ENCODE measurements at regions not wholly inside any gene's neighbourhood (a gene's known extent, or its start where the extent isn't known, plus 50 kb on each side); places are given as distances from the start of the nearest gene placed in this dataset.

DNA sequence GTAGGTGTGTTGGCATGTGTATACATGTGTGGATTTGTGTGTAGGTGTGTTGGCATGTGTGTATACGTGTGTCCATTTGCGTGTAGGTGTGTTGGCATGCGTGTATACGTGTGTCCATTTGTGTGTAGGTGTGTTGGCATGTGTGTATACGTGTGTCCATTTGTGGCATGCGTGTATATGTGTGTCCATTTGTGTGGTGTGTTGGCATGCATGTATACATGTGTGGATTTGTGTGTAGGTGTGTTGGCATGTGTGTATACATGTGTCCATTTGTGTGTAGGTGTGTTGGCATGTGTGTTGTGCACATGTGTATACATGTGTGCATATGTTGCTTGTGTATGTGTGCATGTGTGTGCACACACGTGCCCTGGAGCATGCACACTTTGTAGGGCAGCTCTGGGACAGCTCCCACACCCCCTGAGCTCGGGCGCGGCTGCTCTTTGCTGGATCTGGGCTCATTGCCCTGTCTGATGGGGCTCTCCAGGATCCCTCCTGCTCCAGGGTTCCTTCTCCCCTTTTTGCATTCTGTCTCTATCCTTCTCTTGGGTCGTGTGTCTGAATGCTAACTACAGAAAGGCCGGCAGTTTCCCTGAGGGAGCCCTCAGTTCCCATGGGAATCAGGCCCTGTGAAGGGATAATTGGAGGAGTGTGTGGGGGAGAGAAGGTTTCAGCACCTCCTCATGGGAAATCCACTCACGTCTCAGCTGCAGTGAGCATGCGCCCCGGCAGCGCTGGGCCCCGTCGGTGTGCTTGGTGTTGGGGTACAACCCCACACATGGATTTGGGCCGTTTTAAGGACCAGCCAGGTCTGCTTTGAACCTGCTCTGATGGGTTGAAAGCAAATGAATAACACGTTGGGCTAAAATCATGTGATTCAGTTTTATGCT is 102.0 kb downstream of the ERMARD start:
- TF ChIP-seq, protein P1, sequence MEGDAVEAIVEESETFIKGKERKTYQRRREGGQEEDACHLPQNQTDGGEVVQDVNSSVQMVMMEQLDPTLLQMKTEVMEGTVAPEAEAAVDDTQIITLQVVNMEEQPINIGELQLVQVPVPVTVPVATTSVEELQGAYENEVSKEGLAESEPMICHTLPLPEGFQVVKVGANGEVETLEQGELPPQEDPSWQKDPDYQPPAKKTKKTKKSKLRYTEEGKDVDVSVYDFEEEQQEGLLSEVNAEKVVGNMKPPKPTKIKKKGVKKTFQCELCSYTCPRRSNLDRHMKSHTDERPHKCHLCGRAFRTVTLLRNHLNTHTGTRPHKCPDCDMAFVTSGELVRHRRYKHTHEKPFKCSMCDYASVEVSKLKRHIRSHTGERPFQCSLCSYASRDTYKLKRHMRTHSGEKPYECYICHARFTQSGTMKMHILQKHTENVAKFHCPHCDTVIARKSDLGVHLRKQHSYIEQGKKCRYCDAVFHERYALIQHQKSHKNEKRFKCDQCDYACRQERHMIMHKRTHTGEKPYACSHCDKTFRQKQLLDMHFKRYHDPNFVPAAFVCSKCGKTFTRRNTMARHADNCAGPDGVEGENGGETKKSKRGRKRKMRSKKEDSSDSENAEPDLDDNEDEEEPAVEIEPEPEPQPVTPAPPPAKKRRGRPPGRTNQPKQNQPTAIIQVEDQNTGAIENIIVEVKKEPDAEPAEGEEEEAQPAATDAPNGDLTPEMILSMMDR (IDR thresholded peaks at IDR 0.05; ENCODE audit: extremely low read depth, low read depth, low read length) = no peak
- DNase-seq (ENCODE audit: insufficient read length, low spot score, missing footprints) = peak; percentile 71
- Histone ChIP-seq H3K27ac (ENCODE audit: low read depth, low read length) (no peak overlapping the region), H3K4me1 (ENCODE audit: insufficient read depth, low read length) (no peaks in the 10 kb centered on the region), H3K9me3 (ENCODE audit: low read depth, low read length) (no peaks in the 10 kb centered on the region), H3K79me2 (ENCODE audit: insufficient read depth, low read length) (no peaks in the 10 kb centered on the region), H3K36me3 (ENCODE audit: insufficient read depth, low read length) (no peaks in the 10 kb centered on the region), H3K27me3 (ENCODE audit: insufficient read depth, low read length) (no peaks in the 10 kb centered on the region), H2AFZ (ENCODE audit: low read length) (no peak overlapping the region), H4K20me1 (ENCODE audit: insufficient read depth, low read length) (no peaks in the 10 kb centered on the region), H3K4me2 (ENCODE audit: insufficient read depth, low read length) (no peak overlapping the region), H3K4me3 (ENCODE audit: insufficient read depth, low read length) (no peak overlapping the region)

DNA sequence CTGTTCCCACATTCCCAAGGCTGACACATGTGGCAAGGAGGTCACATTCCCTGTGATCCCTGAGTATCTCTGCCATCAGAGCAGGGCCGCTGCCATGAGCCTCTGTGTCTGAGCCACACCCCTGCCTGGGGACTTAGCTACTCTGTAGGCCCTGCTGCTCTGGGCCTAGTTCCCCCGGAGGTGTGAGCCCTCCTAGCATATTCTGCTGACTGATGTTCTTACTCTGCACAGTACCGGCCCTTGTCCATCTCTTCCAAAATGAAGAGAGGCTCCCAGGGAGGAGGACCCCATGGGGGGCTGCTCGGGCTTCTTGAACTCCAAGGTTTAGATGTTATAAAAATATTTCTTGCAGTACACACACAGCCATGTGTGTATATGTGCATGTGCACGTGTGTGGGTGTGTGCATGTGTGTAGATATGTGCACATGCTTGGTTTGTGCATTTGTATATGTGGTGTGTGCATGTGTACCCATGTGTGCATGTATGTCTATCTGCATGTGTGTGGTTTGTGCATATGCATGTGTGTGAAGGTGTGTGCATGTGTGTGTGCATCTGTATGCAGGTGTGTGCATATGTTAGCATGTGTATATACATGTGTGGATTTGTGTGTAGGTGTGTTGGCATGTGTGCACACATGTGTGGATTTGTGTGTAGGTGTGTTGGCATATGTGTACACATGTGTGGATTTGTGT is 101.2 kb downstream of the ERMARD start:
- no peaks in the 10 kb centered on the region for H3K27me3 ChIP-seq (ENCODE audit: insufficient read depth, low read length)
- TF ChIP-seq, protein P1 (IDR thresholded peaks at IDR 0.05; ENCODE audit: extremely low read depth, low read depth, low read length) = no peak
- no peak overlapping the region for H3K4me3 ChIP-seq (ENCODE audit: insufficient read depth, low read length)
- H3K79me2 ChIP-seq (ENCODE audit: insufficient read depth, low read length) = no peaks in the 10 kb centered on the region
- H4K20me1 ChIP-seq (ENCODE audit: insufficient read depth, low read length) = no peaks in the 10 kb centered on the region
- H3K4me1 ChIP-seq (ENCODE audit: insufficient read depth, low read length) = no peaks in the 10 kb centered on the region
- no peak overlapping the region for H3K27ac ChIP-seq (ENCODE audit: low read depth, low read length)
- H2AFZ ChIP-seq (ENCODE audit: low read length) = no peak overlapping the region
- H3K9me3 ChIP-seq (ENCODE audit: low read depth, low read length) = no peaks in the 10 kb centered on the region
- peak; percentile 23 for DNase-seq (ENCODE audit: insufficient read length, low spot score, missing footprints)
- no peak overlapping the region for H3K4me2 ChIP-seq (ENCODE audit: insufficient read depth, low read length)
- no peaks in the 10 kb centered on the region for H3K36me3 ChIP-seq (ENCODE audit: insufficient read depth, low read length)

DNA sequence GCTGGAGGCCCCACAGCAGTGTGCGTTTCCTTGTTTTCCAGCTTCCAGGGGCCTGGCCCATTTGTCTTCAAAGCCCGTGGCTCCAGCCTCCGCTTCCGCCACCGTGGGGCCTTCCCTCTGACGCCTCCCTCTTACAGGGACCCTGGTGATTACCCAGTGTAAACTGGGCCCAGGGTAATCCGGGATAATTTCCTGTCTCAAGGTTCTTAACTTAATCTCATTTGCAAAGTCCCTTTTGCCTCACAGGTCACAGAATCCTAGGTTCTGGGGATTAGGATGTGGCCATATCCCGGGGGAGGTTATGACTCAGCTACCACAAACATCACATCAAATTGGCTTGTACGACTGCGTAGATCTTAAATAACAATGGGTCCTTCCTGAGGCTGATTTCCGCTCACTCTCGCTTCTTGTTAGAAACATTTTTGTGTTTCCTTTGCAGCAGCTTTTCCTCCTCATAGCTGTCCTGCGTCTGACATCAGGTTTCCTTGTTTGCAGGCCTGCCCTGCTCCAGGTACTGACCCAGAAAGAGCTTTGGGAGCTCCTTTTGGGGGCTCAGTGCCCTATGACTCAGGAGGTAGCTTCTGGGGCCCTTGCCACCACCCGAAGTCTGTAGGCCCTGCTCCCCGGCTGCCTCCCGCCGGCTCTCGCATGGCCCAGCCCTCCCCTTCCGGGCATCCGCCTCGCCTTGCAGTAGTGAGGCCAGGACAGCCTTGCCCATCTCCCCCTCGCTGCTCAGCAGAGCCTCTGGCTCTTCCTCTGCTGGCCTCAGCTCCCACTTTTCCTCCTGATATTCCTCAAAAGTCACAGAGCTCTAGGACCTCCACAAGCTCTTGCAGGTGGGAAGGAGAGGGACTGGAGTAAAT is 100.5 kb downstream of the ERMARD start:
- no peak overlapping the region for H2AFZ ChIP-seq (ENCODE audit: low read length)
- no peaks in the 10 kb centered on the region for H3K27me3 ChIP-seq (ENCODE audit: insufficient read depth, low read length)
- H3K79me2 ChIP-seq (ENCODE audit: insufficient read depth, low read length) = no peaks in the 10 kb centered on the region
- no peak overlapping the region for H3K4me2 ChIP-seq (ENCODE audit: insufficient read depth, low read length)
- no peak overlapping the region for H3K4me3 ChIP-seq (ENCODE audit: insufficient read depth, low read length)
- DNase-seq (ENCODE audit: insufficient read length, low spot score, missing footprints) = peak; percentile 41
- H3K4me1 ChIP-seq (ENCODE audit: insufficient read depth, low read length) = no peaks in the 10 kb centered on the region
- H3K36me3 ChIP-seq (ENCODE audit: insufficient read depth, low read length) = no peaks in the 10 kb centered on the region
- no peaks in the 10 kb centered on the region for H3K9me3 ChIP-seq (ENCODE audit: low read depth, low read length)
- no peaks in the 10 kb centered on the region for H4K20me1 ChIP-seq (ENCODE audit: insufficient read depth, low read length)
- TF ChIP-seq, protein P1 (IDR thresholded peaks at IDR 0.05; ENCODE audit: extremely low read depth, low read depth, low read length) = no peak
- H3K27ac ChIP-seq (ENCODE audit: low read depth, low read length) = no peak overlapping the region

All from osteoblast (primary cell).